ENCODE measurements at regions not wholly inside any gene's neighbourhood (a gene's known extent, or its start where the extent isn't known, plus 50 kb on each side); places are given as distances from the start of the nearest gene placed in this dataset.

GRCh38 chr6:19004176-19004575 is 617.0 kb downstream of the RNF144B start:
- H3K27ac ChIP-seq (ENCODE audit: low read depth, low read length), result no peak overlapping the region
- no peaks in the 10 kb centered on the region for H3K27me3 ChIP-seq (ENCODE audit: insufficient read depth, low read length)
- no peak overlapping the region for H3K9ac ChIP-seq (ENCODE audit: low read depth, low read length)
- no peak overlapping the region for H3K4me3 ChIP-seq (ENCODE audit: low read length)
- H3K36me3 ChIP-seq (ENCODE audit: insufficient read depth, low read length), result no peaks in the 10 kb centered on the region
- H3K9me3 ChIP-seq (ENCODE audit: insufficient read depth, low read depth, low read length), result no peaks in the 10 kb centered on the region
- no peaks in the 10 kb centered on the region for H3K4me1 ChIP-seq (ENCODE audit: insufficient read depth, low read length)
- 97% methylated on average over 2 of the region's 4 CpGs for WGBS

- Histone ChIP-seq H3K27me3 (ENCODE audit: insufficient read depth, low read length) (no peaks in the 10 kb centered on the region), H3K36me3 (ENCODE audit: insufficient read depth, low read length) (no peaks in the 10 kb centered on the region), H3K27ac (ENCODE audit: low read depth, low read length) (no peak overlapping the region), H3K4me1 (ENCODE audit: insufficient read depth, low read length) (no peaks in the 10 kb centered on the region), H3K9ac (ENCODE audit: low read depth, low read length) (no peak overlapping the region), H3K4me3 (ENCODE audit: low read length) (no peak overlapping the region), H3K9me3 (ENCODE audit: insufficient read depth, low read depth, low read length) (no peaks in the 10 kb centered on the region)
- WGBS, result 86% methylated on average over 3 of the region's 3 CpGs
Observed at GRCh38 chr6:19009769-19010168, 622.6 kb downstream of the RNF144B start.

- 99% methylated on average over 4 of the region's 4 CpGs for WGBS
- Histone ChIP-seq H3K36me3 (ENCODE audit: insufficient read depth, low read length) (no peaks in the 10 kb centered on the region), H3K4me1 (ENCODE audit: insufficient read depth, low read length) (no peaks in the 10 kb centered on the region), H3K9ac (ENCODE audit: low read depth, low read length) (no peak overlapping the region), H3K9me3 (ENCODE audit: insufficient read depth, low read depth, low read length) (no peaks in the 10 kb centered on the region), H3K27ac (ENCODE audit: low read depth, low read length) (no peak overlapping the region), H3K27me3 (ENCODE audit: insufficient read depth, low read length) (no peaks in the 10 kb centered on the region), H3K4me3 (ENCODE audit: low read length) (no peak overlapping the region)
Observed at GRCh38 chr6:19013026-19013705, 626.0 kb downstream of the RNF144B start.

- no peaks in the 10 kb centered on the region for H3K27me3 ChIP-seq (ENCODE audit: insufficient read depth, low read length)
- no peak overlapping the region for H3K27ac ChIP-seq (ENCODE audit: low read depth, low read length)
- 40% methylated on average over 4 of the region's 4 CpGs for WGBS
- H3K4me3 ChIP-seq (ENCODE audit: low read length), result no peak overlapping the region
- no peaks in the 10 kb centered on the region for H3K4me1 ChIP-seq (ENCODE audit: insufficient read depth, low read length)
- H3K9ac ChIP-seq (ENCODE audit: low read depth, low read length), result no peak overlapping the region
- no peaks in the 10 kb centered on the region for H3K9me3 ChIP-seq (ENCODE audit: insufficient read depth, low read depth, low read length)
- no peaks in the 10 kb centered on the region for H3K36me3 ChIP-seq (ENCODE audit: insufficient read depth, low read length)
Observed at GRCh38 chr6:19024737-19025136, 637.6 kb downstream of the RNF144B start.

GRCh38 chr6:19028201-19028600 is 641.1 kb downstream of the RNF144B start:
- Histone ChIP-seq H3K9me3 (ENCODE audit: insufficient read depth, low read depth, low read length) (no peaks in the 10 kb centered on the region), H3K36me3 (ENCODE audit: insufficient read depth, low read length) (no peaks in the 10 kb centered on the region), H3K27ac (ENCODE audit: low read depth, low read length) (no peak overlapping the region), H3K4me3 (ENCODE audit: low read length) (no peak overlapping the region), H3K27me3 (ENCODE audit: insufficient read depth, low read length) (no peaks in the 10 kb centered on the region), H3K9ac (ENCODE audit: low read depth, low read length) (no peak overlapping the region), H3K4me1 (ENCODE audit: insufficient read depth, low read length) (no peaks in the 10 kb centered on the region)
- 61% methylated on average over 3 of the region's 3 CpGs for WGBS

GRCh38 chr6:19032591-19033295 is 645.6 kb downstream of the RNF144B start:
- H3K27ac ChIP-seq (ENCODE audit: low read depth, low read length), result no peak overlapping the region
- H3K9me3 ChIP-seq (ENCODE audit: insufficient read depth, low read depth, low read length), result no peaks in the 10 kb centered on the region
- peaks cover 9% of the 10 kb centered on the region; the same call in 1 of the 2 replicates for H3K4me1 ChIP-seq (ENCODE audit: insufficient read depth, low read length)
- no peak overlapping the region for H3K9ac ChIP-seq (ENCODE audit: low read depth, low read length)
- no peak overlapping the region for H3K4me3 ChIP-seq (ENCODE audit: low read length)
- no peaks in the 10 kb centered on the region for H3K36me3 ChIP-seq (ENCODE audit: insufficient read depth, low read length)
- no peaks in the 10 kb centered on the region for H3K27me3 ChIP-seq (ENCODE audit: insufficient read depth, low read length)

- Histone ChIP-seq H3K27me3 (ENCODE audit: insufficient read depth, low read length) (no peaks in the 10 kb centered on the region), H3K9ac (ENCODE audit: low read depth, low read length) (no peak overlapping the region), H3K27ac (ENCODE audit: low read depth, low read length) (no peak overlapping the region), H3K36me3 (ENCODE audit: insufficient read depth, low read length) (no peaks in the 10 kb centered on the region), H3K9me3 (ENCODE audit: insufficient read depth, low read depth, low read length) (no peaks in the 10 kb centered on the region), H3K4me3 (ENCODE audit: low read length) (no peak overlapping the region), H3K4me1 (ENCODE audit: insufficient read depth, low read length) (peaks cover 9% of the 10 kb centered on the region; the same call in 1 of the 2 replicates)
- WGBS, result 94% methylated on average over 1 of the region's 1 CpG
Observed at GRCh38 chr6:19033683-19034082, 646.5 kb downstream of the RNF144B start.

- Histone ChIP-seq H3K9me3 (ENCODE audit: insufficient read depth, low read depth, low read length) (no peaks in the 10 kb centered on the region), H3K27ac (ENCODE audit: low read depth, low read length) (no peak overlapping the region), H3K4me3 (ENCODE audit: low read length) (no peak overlapping the region), H3K9ac (ENCODE audit: low read depth, low read length) (no peak overlapping the region), H3K4me1 (ENCODE audit: insufficient read depth, low read length) (peaks cover 9% of the 10 kb centered on the region; the same call in 1 of the 2 replicates), H3K36me3 (ENCODE audit: insufficient read depth, low read length) (no peaks in the 10 kb centered on the region), H3K27me3 (ENCODE audit: insufficient read depth, low read length) (no peaks in the 10 kb centered on the region)
- WGBS, result 92% methylated on average over 2 of the region's 2 CpGs
Observed at GRCh38 chr6:19034986-19035385, 647.8 kb downstream of the RNF144B start.

GRCh38 chr6:19035461-19036195 is 648.5 kb downstream of the RNF144B start:
- Histone ChIP-seq H3K4me3 (ENCODE audit: low read length) (no peak overlapping the region), H3K36me3 (ENCODE audit: insufficient read depth, low read length) (no peaks in the 10 kb centered on the region), H3K9ac (ENCODE audit: low read depth, low read length) (no peak overlapping the region), H3K27ac (ENCODE audit: low read depth, low read length) (no peak overlapping the region), H3K9me3 (ENCODE audit: insufficient read depth, low read depth, low read length) (no peaks in the 10 kb centered on the region), H3K4me1 (ENCODE audit: insufficient read depth, low read length) (peaks cover 9% of the 10 kb centered on the region; the same call in 1 of the 2 replicates), H3K27me3 (ENCODE audit: insufficient read depth, low read length) (no peaks in the 10 kb centered on the region)
- WGBS, result 92% methylated on average over 7 of the region's 7 CpGs

GRCh38 chr6:19036196-19036555 is 649.0 kb downstream of the RNF144B start:
- 99% methylated on average over 2 of the region's 2 CpGs for WGBS
- H3K36me3 ChIP-seq (ENCODE audit: insufficient read depth, low read length), result no peaks in the 10 kb centered on the region
- no peak overlapping the region for H3K4me3 ChIP-seq (ENCODE audit: low read length)
- H3K27ac ChIP-seq (ENCODE audit: low read depth, low read length), result no peak overlapping the region
- H3K27me3 ChIP-seq (ENCODE audit: insufficient read depth, low read length), result no peaks in the 10 kb centered on the region
- peaks cover 9% of the 10 kb centered on the region; the same call in 1 of the 2 replicates for H3K4me1 ChIP-seq (ENCODE audit: insufficient read depth, low read length)
- H3K9ac ChIP-seq (ENCODE audit: low read depth, low read length), result no peak overlapping the region
- H3K9me3 ChIP-seq (ENCODE audit: insufficient read depth, low read depth, low read length), result no peaks in the 10 kb centered on the region

- H3K27ac ChIP-seq (ENCODE audit: low read depth, low read length), result no peak overlapping the region
- H3K9ac ChIP-seq (ENCODE audit: low read depth, low read length), result no peak overlapping the region
- H3K9me3 ChIP-seq (ENCODE audit: insufficient read depth, low read depth, low read length), result no peaks in the 10 kb centered on the region
- H3K4me3 ChIP-seq (ENCODE audit: low read length), result no peak overlapping the region
- no peaks in the 10 kb centered on the region for H3K36me3 ChIP-seq (ENCODE audit: insufficient read depth, low read length)
- H3K27me3 ChIP-seq (ENCODE audit: insufficient read depth, low read length), result no peaks in the 10 kb centered on the region
- WGBS, result 96% methylated on average over 4 of the region's 4 CpGs
- peaks cover 9% of the 10 kb centered on the region; the same call in 1 of the 2 replicates for H3K4me1 ChIP-seq (ENCODE audit: insufficient read depth, low read length)
Observed at GRCh38 chr6:19037607-19038006, 650.5 kb downstream of the RNF144B start.

All from HUES64 (cell line).